Neuron (in vitro differentiated cells): ENCODE measurements at regions not wholly inside any gene's neighbourhood (a gene's known extent, or its start where the extent isn't known, plus 50 kb on each side); places are given as distances from the start of the nearest gene placed in this dataset.

Experiments
- H2AFZ ChIP-seq: one replicate; pipeline ENCODE4 v1.6.1; 2013; ENCODE audit warnings: low read depth, mild to moderate bottlenecking, inconsistent platforms, low read length, moderate library complexity
- H3K27me3 ChIP-seq: one replicate; pipeline ENCODE4 v1.6.1; 2013; ENCODE audit warnings: low read length; ENCODE audit not compliant: insufficient read depth
- H3K36me3 ChIP-seq: one replicate; pipeline ENCODE4 v1.6.1; 2013; ENCODE audit warnings: low read length; ENCODE audit not compliant: insufficient read depth
- H3K4me1 ChIP-seq: one replicate; pipeline ENCODE4 v1.6.1; 2013; ENCODE audit warnings: low read length; ENCODE audit not compliant: insufficient read depth
- H3K4me3 ChIP-seq: 2 replicates; pipeline ENCODE4 v1.5.1; 2013; ENCODE audit warnings: mild to moderate bottlenecking, low read length, moderate library complexity
- H3K9me3 ChIP-seq: one replicate; pipeline ENCODE4 v1.6.1; 2013; ENCODE audit warnings: low read length

DNA sequence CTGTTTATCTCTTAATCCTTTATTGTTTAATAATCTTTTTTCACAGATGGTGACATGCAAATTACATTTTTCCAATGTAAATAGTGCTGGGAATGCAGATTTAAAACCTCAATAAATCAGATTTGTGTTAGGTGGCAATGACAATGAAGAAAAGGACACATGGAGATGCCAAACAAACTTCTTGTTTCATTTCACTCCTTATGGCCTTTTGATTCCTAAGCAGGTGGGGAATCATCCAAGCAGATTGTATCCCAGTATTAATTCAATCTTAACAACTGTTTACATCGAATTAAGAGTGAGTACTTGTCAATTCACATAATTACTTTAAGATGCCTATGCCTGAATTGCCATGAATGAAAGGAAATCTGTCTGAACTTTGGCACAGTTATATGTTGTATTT lies 98.9 kb upstream of the RGS18 start:
- no peaks in the 10 kb centered on the region for H3K9me3 ChIP-seq
- no peak overlapping the region for H3K4me3 ChIP-seq
- H2AFZ ChIP-seq = no peak overlapping the region
- no peaks in the 10 kb centered on the region for H3K27me3 ChIP-seq
- H3K36me3 ChIP-seq = no peaks in the 10 kb centered on the region
- H3K4me1 ChIP-seq = no peaks in the 10 kb centered on the region

DNA sequence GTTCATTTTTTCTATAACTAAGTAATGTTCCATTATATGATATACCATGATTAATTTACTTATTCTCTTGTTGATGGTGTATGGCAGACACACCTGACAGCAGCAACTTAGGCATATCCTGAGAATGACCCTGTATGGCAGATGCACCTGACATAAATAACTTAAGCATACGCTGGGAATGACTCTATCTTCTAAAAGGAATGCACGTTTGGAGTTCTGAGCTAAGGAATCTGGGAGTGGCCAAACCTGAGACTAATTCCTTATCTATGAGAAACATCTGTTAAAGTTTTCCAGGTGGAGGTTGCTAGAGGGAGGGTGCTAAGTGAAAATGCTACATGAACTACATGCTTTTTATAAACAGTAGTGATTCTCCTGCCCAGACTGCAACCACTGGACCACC lies 96.7 kb upstream of the RGS18 start:
- Histone ChIP-seq H3K36me3 (no peaks in the 10 kb centered on the region), H3K27me3 (no peaks in the 10 kb centered on the region), H2AFZ (no peak overlapping the region), H3K9me3 (no peaks in the 10 kb centered on the region), H3K4me3 (no peak overlapping the region), H3K4me1 (no peaks in the 10 kb centered on the region)

DNA sequence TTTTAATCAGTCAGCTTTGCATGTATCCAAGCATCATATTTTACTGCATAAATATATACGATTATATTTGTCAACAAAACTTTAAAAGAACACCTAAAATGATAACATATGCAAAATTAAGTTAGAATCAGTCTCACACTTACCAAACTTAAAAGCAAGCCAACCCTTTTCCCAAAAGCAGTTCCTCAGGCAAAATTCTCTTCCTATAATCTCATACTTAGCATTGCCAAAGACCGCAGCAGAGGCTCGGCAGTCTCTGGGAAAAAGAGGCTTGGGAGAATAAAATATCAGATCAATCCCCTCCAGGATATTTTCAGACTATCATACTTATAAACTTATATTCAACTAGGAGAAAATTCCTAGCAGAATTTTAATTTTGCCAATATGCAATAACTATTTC lies 93.2 kb upstream of the RGS18 start:
- H3K27me3 ChIP-seq = no peaks in the 10 kb centered on the region
- no peaks in the 10 kb centered on the region for H3K4me1 ChIP-seq
- H3K9me3 ChIP-seq = no peaks in the 10 kb centered on the region
- H2AFZ ChIP-seq = no peak overlapping the region
- H3K36me3 ChIP-seq = no peaks in the 10 kb centered on the region
- no peak overlapping the region for H3K4me3 ChIP-seq

- Histone ChIP-seq H3K4me3 (no peak overlapping the region), H3K27me3 (no peaks in the 10 kb centered on the region), H2AFZ (no peak overlapping the region), H3K36me3 (no peaks in the 10 kb centered on the region), H3K9me3 (no peaks in the 10 kb centered on the region), H3K4me1 (no peaks in the 10 kb centered on the region)
These were observed 92.1 kb upstream of the RGS18 start for GRCh38 chr1:192066202-192066601.

GRCh38 chr1:192067360-192067759 lies 90.9 kb upstream of the RGS18 start:
- no peaks in the 10 kb centered on the region for H3K27me3 ChIP-seq
- H3K4me3 ChIP-seq = no peak overlapping the region
- no peaks in the 10 kb centered on the region for H3K36me3 ChIP-seq
- no peaks in the 10 kb centered on the region for H3K9me3 ChIP-seq
- no peak overlapping the region for H2AFZ ChIP-seq
- no peaks in the 10 kb centered on the region for H3K4me1 ChIP-seq

DNA sequence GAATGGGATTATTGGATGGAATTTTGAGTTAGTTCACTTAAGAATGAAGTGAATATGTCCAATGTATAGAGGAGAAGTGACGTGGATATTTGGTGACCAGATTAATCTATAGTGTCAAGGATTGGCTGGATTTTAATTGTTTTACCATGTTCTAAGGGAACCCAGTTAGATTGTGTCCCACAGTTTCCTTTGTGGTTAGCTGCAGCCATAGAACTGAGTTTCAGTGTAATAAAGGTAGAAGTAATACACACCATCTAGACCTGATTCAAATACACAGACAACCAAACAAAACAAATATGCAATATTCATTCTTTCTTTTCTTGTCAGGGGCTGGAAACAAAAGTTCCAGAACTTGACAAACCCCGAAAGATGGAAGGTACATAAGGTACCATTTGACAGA lies 88.0 kb upstream of the RGS18 start:
- no peaks in the 10 kb centered on the region for H3K9me3 ChIP-seq
- no peaks in the 10 kb centered on the region for H3K36me3 ChIP-seq
- H3K4me3 ChIP-seq = no peak overlapping the region
- no peaks in the 10 kb centered on the region for H3K4me1 ChIP-seq
- H2AFZ ChIP-seq = no peak overlapping the region
- no peaks in the 10 kb centered on the region for H3K27me3 ChIP-seq

GRCh38 chr1:192080684-192081083 lies 77.6 kb upstream of the RGS18 start:
- H3K4me3 ChIP-seq = no peak overlapping the region
- H3K4me1 ChIP-seq = peaks cover 2% of the 10 kb centered on the region
- no peaks in the 10 kb centered on the region for H3K36me3 ChIP-seq
- H2AFZ ChIP-seq = no peak overlapping the region
- no peaks in the 10 kb centered on the region for H3K9me3 ChIP-seq
- H3K27me3 ChIP-seq = no peaks in the 10 kb centered on the region

- no peak overlapping the region for H2AFZ ChIP-seq
- H3K4me1 ChIP-seq = peaks cover 2% of the 10 kb centered on the region
- H3K36me3 ChIP-seq = no peaks in the 10 kb centered on the region
These were observed 76.9 kb upstream of the RGS18 start for GRCh38 chr1:192081359-192081758.

DNA sequence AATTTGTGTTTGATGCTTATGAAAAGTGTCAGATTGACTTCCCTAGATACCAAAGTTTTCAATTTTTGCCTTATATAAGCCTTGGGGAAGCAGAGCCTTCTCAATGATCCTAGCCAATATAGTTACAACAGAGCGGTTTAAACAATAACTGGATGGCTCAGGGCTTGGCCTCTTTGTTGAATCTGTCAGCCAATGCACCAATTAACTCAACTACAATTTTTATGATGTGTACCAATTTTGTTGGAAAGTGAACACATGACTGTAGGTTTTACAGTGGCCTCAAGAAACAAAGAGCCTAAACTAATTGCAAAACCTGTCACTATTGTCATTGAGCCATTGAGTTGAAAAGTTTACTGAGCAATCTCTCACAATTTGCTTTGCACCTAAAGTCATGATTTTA lies 71.6 kb upstream of the RGS18 start:
- Histone ChIP-seq H3K27me3 (no peaks in the 10 kb centered on the region), H3K36me3 (no peaks in the 10 kb centered on the region), H3K4me1 (no peaks in the 10 kb centered on the region), H3K4me3 (no peak overlapping the region), H3K9me3 (no peaks in the 10 kb centered on the region), H2AFZ (no peak overlapping the region)

More at GRCh38 chr1:192081359-192081758, 76.9 kb upstream of the RGS18 start:
- H3K9me3 ChIP-seq = no peaks in the 10 kb centered on the region
- no peaks in the 10 kb centered on the region for H3K27me3 ChIP-seq
- H3K4me3 ChIP-seq = no peak overlapping the region

DNA sequence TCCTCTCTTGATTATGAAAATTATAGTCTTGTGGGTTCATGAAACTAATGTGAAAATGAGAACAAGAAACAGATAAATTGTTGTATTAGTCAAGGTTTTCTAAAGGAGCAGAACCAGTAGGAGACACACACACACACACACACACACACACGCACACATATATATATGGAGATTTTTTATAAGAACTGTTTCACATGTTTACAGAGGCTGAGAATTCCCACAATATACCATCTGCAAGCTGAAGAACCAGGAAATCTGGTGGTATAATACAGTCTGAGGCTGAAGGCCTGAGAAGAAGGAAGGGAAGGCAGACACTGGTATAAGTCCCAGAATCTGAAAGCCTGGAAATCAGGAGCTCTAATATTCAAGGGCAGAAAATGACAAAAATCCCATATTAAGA lies 70.9 kb upstream of the RGS18 start:
- no peak overlapping the region for H2AFZ ChIP-seq
- no peak overlapping the region for H3K4me3 ChIP-seq
- no peaks in the 10 kb centered on the region for H3K9me3 ChIP-seq
- no peaks in the 10 kb centered on the region for H3K27me3 ChIP-seq
- no peaks in the 10 kb centered on the region for H3K36me3 ChIP-seq
- no peaks in the 10 kb centered on the region for H3K4me1 ChIP-seq

DNA sequence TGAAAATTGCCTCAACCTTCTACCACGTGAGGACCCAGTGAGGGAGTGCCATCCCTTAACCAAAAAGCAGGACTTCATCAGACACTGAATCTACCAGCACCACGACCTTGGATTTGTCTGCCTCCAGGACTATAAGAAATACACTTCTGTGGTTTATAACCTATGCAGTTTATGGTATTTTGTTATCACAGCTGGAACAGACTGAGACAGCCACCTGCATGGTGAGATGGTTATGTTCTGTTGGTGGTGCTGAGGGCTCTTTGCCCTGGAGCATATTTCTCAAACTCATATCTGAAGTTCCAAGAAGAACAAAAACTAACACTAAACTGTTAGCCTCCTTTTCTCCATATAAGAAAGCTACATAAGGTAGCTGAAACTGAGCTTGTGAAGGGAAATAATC lies 69.8 kb upstream of the RGS18 start:
- no peaks in the 10 kb centered on the region for H3K36me3 ChIP-seq
- H3K9me3 ChIP-seq = no peaks in the 10 kb centered on the region
- H2AFZ ChIP-seq = no peak overlapping the region
- H3K27me3 ChIP-seq = no peaks in the 10 kb centered on the region
- no peaks in the 10 kb centered on the region for H3K4me1 ChIP-seq
- H3K4me3 ChIP-seq = no peak overlapping the region

GRCh38 chr1:192098001-192098400 lies 60.3 kb upstream of the RGS18 start:
- Histone ChIP-seq H3K4me1 (no peaks in the 10 kb centered on the region), H2AFZ (no peak overlapping the region), H3K27me3 (no peaks in the 10 kb centered on the region), H3K36me3 (no peaks in the 10 kb centered on the region), H3K4me3 (no peak overlapping the region), H3K9me3 (no peaks in the 10 kb centered on the region)

DNA sequence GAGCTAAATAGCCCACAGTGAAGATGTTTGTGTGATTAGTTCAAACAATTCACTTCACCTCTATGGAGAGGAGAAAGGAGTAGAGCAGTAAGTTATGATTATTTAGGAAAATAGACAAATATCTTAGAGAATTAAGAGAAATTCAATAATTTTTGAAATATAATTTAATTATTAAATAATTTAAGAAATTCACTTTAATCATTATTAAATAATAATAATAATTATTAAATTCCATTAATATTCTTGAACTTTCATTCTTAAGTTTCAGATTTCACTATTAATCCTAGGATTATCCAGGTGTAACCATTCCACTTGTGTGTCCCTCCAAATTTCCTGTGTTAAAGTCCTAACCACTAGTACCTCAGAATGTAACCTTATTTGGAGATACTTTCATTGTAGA lies 58.9 kb upstream of the RGS18 start:
- no peaks in the 10 kb centered on the region for H3K36me3 ChIP-seq
- no peak overlapping the region for H2AFZ ChIP-seq
- H3K9me3 ChIP-seq = no peaks in the 10 kb centered on the region
- no peaks in the 10 kb centered on the region for H3K27me3 ChIP-seq
- H3K4me3 ChIP-seq = no peak overlapping the region
- no peaks in the 10 kb centered on the region for H3K4me1 ChIP-seq

DNA sequence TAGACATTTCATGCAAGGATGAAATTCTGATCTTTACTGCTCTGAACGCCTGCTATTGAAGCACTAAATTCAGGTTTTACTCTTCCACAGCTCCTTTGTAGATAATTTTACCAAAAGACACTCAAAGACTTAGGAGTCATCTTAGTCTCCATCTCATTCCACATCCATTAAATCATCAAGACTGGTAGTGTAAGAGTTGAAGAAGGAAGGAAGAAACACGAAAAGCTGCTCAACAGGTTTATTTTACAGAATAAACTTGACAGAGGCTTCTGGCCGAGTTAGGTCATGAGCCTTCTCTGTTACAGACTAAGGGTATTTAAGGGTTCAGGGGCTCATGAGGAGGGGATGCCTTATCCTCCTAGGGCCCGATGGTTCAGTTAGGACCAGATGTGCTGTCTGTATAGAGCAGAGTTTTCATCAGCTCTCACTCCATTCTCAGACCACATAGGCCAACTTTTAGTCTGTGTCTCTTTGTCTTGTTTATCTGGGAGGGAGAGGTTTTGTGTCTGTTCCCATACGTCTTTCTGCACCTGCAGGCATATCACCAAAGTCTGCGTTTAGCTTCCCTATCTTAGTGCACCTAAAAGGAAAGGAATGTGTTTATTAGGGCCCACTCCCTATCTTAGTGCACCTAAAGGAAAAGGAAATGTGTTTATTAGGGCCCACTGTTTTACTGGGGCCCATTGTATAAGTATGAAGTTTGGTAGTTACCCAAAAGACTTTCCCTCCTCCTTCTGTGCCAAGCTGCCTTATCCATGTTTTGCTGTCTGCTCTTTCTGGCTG lies 57.4 kb upstream of the RGS18 start:
- no peaks in the 10 kb centered on the region for H3K27me3 ChIP-seq
- no peaks in the 10 kb centered on the region for H3K9me3 ChIP-seq
- no peak overlapping the region for H3K4me3 ChIP-seq
- H2AFZ ChIP-seq = no peak overlapping the region
- no peaks in the 10 kb centered on the region for H3K4me1 ChIP-seq
- H3K36me3 ChIP-seq = no peaks in the 10 kb centered on the region
